ENCODE measurements at regions not wholly inside any gene's neighbourhood (a gene's known extent, or its start where the extent isn't known, plus 50 kb on each side); places are given as distances from the start of the nearest gene placed in this dataset.

DNA sequence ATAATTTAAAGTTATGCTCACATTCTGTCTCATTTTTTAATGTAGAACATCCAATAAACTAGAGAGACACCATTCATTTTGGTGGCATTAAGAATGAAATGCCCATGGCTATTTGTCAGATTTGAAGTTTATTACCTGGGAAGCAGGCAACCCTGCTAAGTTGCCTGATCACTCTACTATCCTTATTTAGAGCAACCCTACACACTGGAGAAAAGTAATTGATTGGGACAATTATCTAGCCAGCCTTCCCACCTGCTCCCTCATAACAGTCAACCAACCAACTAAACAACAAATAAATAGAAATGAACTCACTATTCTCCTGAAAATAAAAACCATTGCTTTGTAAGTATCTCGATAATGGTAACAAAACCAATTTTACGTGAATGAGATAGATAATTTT lies 1129.0 kb upstream of the TENM4 start:
- TF ChIP-seq, protein P1, sequence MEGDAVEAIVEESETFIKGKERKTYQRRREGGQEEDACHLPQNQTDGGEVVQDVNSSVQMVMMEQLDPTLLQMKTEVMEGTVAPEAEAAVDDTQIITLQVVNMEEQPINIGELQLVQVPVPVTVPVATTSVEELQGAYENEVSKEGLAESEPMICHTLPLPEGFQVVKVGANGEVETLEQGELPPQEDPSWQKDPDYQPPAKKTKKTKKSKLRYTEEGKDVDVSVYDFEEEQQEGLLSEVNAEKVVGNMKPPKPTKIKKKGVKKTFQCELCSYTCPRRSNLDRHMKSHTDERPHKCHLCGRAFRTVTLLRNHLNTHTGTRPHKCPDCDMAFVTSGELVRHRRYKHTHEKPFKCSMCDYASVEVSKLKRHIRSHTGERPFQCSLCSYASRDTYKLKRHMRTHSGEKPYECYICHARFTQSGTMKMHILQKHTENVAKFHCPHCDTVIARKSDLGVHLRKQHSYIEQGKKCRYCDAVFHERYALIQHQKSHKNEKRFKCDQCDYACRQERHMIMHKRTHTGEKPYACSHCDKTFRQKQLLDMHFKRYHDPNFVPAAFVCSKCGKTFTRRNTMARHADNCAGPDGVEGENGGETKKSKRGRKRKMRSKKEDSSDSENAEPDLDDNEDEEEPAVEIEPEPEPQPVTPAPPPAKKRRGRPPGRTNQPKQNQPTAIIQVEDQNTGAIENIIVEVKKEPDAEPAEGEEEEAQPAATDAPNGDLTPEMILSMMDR (IDR thresholded peaks at IDR 0.05; ENCODE audit: low read depth, low read length, missing input control): no peak
- TF ChIP-seq REST (IDR thresholded peaks at IDR 0.05) (no peak), YY1 (IDR thresholded peaks at IDR 0.05) (no peak)

Data from liver (tissue), 2 donors.